OCI-LY1 (cell line): ENCODE measurements at regions not wholly inside any gene's neighbourhood (a gene's known extent, or its start where the extent isn't known, plus 50 kb on each side); places are given as distances from the start of the nearest gene placed in this dataset.

Experiments used
- H2AFZ ChIP-seq: fragments of 200-600 bp; sonication (generic), shearing (Covaris generic); 2 replicates; pipeline ENCODE4 v1.6.0; 2014; ENCODE audit warnings: antibody characterized with exemption, mild to moderate bottlenecking, low read length
- H3F3A ChIP-seq: fragments of 200-600 bp; sonication (generic), shearing (Covaris generic); 2 replicates; pipeline ENCODE4 v1.6.0; 2014; ENCODE audit warnings: mild to moderate bottlenecking, antibody characterized with exemption, low read length, moderate library complexity; ENCODE audit not compliant: insufficient read depth
- H3K27ac ChIP-seq: fragments of 200-600 bp; sonication (generic); 2 replicates; pipeline ENCODE4 v1.5.1; 2014; ENCODE audit warnings: low read length, mixed run types, mild to moderate bottlenecking, low read depth; ENCODE audit not compliant: poor library complexity, severe bottlenecking
- H3K27me3 ChIP-seq: fragments of 200-600 bp; sonication (generic); 2 replicates; pipeline ENCODE4 v1.6.0; 2014; ENCODE audit warnings: antibody characterized with exemption, mild to moderate bottlenecking, low read length, moderate library complexity; ENCODE audit not compliant: insufficient read depth
- H3K36me3 ChIP-seq: fragments of 200-600 bp; sonication (generic); 2 replicates; pipeline ENCODE4 v1.6.1; 2014; ENCODE audit warnings: mild to moderate bottlenecking, antibody characterized with exemption, low read length, moderate library complexity, mixed read lengths; ENCODE audit not compliant: insufficient read depth
- H3K4me1 ChIP-seq: fragments of 200-600 bp; sonication (generic); 2 replicates; pipeline ENCODE4 v1.5.1; 2014; ENCODE audit warnings: mild to moderate bottlenecking, low read length, moderate library complexity; ENCODE audit not compliant: insufficient read depth, severe bottlenecking
- H3K4me2 ChIP-seq: fragments of 200-600 bp; sonication (generic), shearing (Covaris generic); 2 replicates; pipeline ENCODE4 v1.6.1; 2014; ENCODE audit warnings: low read length
- H3K4me3 ChIP-seq: fragments of 200-600 bp; sonication (generic); 2 replicates; pipeline ENCODE4 v1.5.1; 2014; ENCODE audit warnings: low read length, low read depth, mild to moderate bottlenecking, mixed read lengths; ENCODE audit not compliant: poor library complexity, severe bottlenecking
- H3K79me2 ChIP-seq: fragments of 200-600 bp; shearing (Covaris generic); 2 replicates; pipeline ENCODE4 v1.6.1; 2016; ENCODE audit warnings: mixed run types, low read length, mixed read lengths; ENCODE audit not compliant: insufficient read depth
- H3K9ac ChIP-seq: fragments of 200-600 bp; sonication (generic), shearing (Covaris generic); 2 replicates; pipeline ENCODE4 v1.6.1; 2014; ENCODE audit warnings: mild to moderate bottlenecking, low read length, mixed read lengths
- H3K9me2 ChIP-seq: fragments of 200-600 bp; sonication (generic), shearing (Covaris generic); 2 replicates; pipeline ENCODE4 v1.6.1; 2014; ENCODE audit warnings: low read depth, mild to moderate bottlenecking, low read length, mixed read lengths
- H3K9me3 ChIP-seq: fragments of 200-600 bp; shearing (Covaris generic); 2 replicates; pipeline ENCODE4 v1.6.1; 2014; ENCODE audit warnings: low read length, mixed read lengths
- H4K20me1 ChIP-seq: fragments of 200-600 bp; sonication (generic), shearing (Covaris generic); 2 replicates; pipeline ENCODE4 v1.6.0; 2016; ENCODE audit warnings: mild to moderate bottlenecking, low read length; ENCODE audit not compliant: insufficient read depth
- EZH2 ChIP-seq: fragments of 200-600 bp; sonication (generic), shearing (Covaris generic); IDR thresholded peaks from 2 replicates; pipeline ENCODE4 v1.8.0; 2017; ENCODE audit warnings: borderline replicate concordance, mixed run types, mild to moderate bottlenecking, antibody characterized with exemption, low read length, moderate library complexity, mixed read lengths
- TF ChIP-seq, protein P1 (sequence below): fragments of 200-600 bp; sonication (generic), shearing (Covaris generic); IDR thresholded peaks from 2 replicates; pipeline ENCODE4 v1.5.1; 2017; ENCODE audit warnings: mild to moderate bottlenecking, antibody characterized with exemption, low read length, moderate library complexity, mixed read lengths

DNA sequence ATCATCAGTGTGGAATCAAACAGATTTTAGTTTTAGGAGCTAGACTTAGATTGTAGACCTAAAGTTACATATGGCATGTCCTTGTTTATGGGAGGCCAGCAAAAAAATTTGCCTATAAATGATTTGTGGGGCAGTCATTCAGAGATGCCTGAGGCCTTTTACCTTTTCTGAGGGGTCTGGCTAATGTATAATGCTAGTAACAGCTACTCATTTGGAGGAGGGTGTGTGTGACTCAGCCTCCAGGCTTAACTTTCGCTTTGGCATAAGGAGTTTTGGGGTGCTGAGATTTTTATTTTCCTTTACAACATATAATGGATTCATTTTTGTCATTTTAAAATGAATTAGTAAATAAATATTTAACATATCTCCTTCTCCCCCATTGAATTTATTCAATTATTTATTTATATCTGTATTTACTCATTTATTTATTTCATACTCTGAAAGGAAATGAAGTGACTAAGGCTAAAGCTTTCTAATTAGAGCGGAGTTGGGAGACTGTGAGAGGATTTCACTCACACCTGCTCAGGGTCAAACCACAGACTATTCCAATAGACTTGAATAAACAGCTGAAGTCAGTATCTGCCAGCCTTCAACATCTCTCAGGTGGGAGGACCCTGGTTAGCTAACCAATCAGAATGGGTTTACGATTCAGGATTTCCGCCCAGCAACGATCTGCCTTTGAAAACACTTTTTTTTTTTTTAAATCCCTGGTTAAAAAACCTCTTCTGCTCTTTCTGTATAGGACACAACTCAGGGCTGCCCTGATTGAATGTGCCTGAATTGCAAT, 487.5 kb upstream of the SGCD start:
- H3K27ac ChIP-seq: no peak overlapping the region
- no peak overlapping the region for H2AFZ ChIP-seq
- no peaks in the 10 kb centered on the region for H3K9me3 ChIP-seq
- no peaks in the 10 kb centered on the region for H3K79me2 ChIP-seq
- no peak overlapping the region for H3K4me3 ChIP-seq
- no peaks in the 10 kb centered on the region for H3K36me3 ChIP-seq
- H3K4me1 ChIP-seq: no peaks in the 10 kb centered on the region
- H3F3A ChIP-seq: no peaks in the 10 kb centered on the region
- H3K4me2 ChIP-seq: no peak overlapping the region
- no peaks in the 10 kb centered on the region for H3K27me3 ChIP-seq
- no peaks in the 10 kb centered on the region for H4K20me1 ChIP-seq
- no peak overlapping the region for H3K9ac ChIP-seq
- TF ChIP-seq EZH2: no peak
- TF ChIP-seq, protein P1, sequence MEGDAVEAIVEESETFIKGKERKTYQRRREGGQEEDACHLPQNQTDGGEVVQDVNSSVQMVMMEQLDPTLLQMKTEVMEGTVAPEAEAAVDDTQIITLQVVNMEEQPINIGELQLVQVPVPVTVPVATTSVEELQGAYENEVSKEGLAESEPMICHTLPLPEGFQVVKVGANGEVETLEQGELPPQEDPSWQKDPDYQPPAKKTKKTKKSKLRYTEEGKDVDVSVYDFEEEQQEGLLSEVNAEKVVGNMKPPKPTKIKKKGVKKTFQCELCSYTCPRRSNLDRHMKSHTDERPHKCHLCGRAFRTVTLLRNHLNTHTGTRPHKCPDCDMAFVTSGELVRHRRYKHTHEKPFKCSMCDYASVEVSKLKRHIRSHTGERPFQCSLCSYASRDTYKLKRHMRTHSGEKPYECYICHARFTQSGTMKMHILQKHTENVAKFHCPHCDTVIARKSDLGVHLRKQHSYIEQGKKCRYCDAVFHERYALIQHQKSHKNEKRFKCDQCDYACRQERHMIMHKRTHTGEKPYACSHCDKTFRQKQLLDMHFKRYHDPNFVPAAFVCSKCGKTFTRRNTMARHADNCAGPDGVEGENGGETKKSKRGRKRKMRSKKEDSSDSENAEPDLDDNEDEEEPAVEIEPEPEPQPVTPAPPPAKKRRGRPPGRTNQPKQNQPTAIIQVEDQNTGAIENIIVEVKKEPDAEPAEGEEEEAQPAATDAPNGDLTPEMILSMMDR: no peak
- no peaks in the 10 kb centered on the region for H3K9me2 ChIP-seq

DNA sequence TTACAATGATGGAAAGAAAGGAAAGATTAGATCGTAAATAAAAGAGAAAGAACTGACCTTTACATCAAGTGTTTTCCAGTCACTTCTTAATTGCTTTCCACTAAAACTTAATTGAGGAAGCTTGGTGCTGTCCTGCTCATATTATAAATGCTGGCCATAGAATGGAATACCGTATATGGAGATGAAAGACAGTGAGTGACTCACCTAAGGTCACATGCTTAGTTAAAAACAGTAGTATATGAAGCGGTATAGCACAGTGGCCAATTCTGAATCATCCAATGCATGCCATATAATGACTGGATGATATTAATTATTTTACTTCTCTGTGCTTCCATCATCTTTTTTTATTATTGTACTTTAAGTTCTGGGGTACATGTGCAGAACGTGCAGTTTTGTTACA, 482.4 kb upstream of the SGCD start:
- H3K4me3 ChIP-seq: no peak overlapping the region
- H3K4me2 ChIP-seq: no peak overlapping the region
- H2AFZ ChIP-seq: no peak overlapping the region
- H3K27ac ChIP-seq: no peak overlapping the region
- no peaks in the 10 kb centered on the region for H3K9me2 ChIP-seq
- no peaks in the 10 kb centered on the region for H4K20me1 ChIP-seq
- H3F3A ChIP-seq: no peaks in the 10 kb centered on the region
- no peaks in the 10 kb centered on the region for H3K4me1 ChIP-seq
- no peaks in the 10 kb centered on the region for H3K79me2 ChIP-seq
- no peaks in the 10 kb centered on the region for H3K9me3 ChIP-seq
- TF ChIP-seq, protein P1: no peak
- TF ChIP-seq EZH2: no peak
- no peaks in the 10 kb centered on the region for H3K36me3 ChIP-seq
- no peaks in the 10 kb centered on the region for H3K27me3 ChIP-seq
- no peak overlapping the region for H3K9ac ChIP-seq

DNA sequence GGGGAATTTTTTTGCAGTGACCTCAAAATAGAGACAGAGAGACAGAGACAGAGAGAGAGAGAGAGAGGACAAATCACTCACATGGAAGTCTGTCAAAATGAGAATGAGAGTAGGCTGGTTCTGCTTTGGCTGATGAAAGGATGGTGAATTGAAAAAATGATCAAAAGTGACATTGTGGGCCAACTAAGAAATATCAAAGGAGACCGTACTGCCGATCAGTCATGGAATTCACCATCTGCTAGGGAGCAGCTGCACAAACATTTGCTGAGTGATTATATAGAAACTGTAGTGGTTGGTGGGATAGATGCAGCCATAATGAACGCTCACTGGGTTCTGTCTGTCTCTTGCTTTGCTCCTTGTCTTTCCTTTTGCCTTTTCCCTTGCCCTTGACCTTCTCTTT, 476.6 kb upstream of the SGCD start:
- H3K27ac ChIP-seq: no peak overlapping the region

More for the DNA sequence above, 476.6 kb upstream of the SGCD start:
- no peak overlapping the region for H3K4me3 ChIP-seq
- H3K4me1 ChIP-seq: no peaks in the 10 kb centered on the region
- H3K27me3 ChIP-seq: no peaks in the 10 kb centered on the region
- H3K36me3 ChIP-seq: no peaks in the 10 kb centered on the region
- H3F3A ChIP-seq: no peaks in the 10 kb centered on the region
- H3K9ac ChIP-seq: no peak overlapping the region
- no peak overlapping the region for H2AFZ ChIP-seq
- H3K79me2 ChIP-seq: no peaks in the 10 kb centered on the region
- no peak overlapping the region for H3K4me2 ChIP-seq
- no peaks in the 10 kb centered on the region for H3K9me2 ChIP-seq
- H3K9me3 ChIP-seq: no peaks in the 10 kb centered on the region
- TF ChIP-seq EZH2: no peak
- TF ChIP-seq, protein P1: no peak
- H4K20me1 ChIP-seq: no peaks in the 10 kb centered on the region
